Activated B cell treated with CpG ODN at 0.5 μM for 24 hours (primary cell): ENCODE measurements at regions not wholly inside any gene's neighbourhood (a gene's known extent, or its start where the extent isn't known, plus 50 kb on each side); places are given as distances from the start of the nearest gene placed in this dataset.
"Not testable (repeated sequence)": the region's sequence is repeated elsewhere in the genome, so short reads cannot be mapped to it uniquely, and the experiment has no call there.

ENCODE experiments used
- ATAC-seq: fragments of 200-7000 bp; cut with Tn5 transposase; one replicate; pipeline ENCODE4 v1.10.0; 2021; ENCODE audit warnings: low read depth, mild to moderate bottlenecking, moderate library complexity
- CTCF ChIA-PET: fragments of 350-600 bp; sonication (Branson Sonifier 250); formaldehyde crosslinking; loops from one replicate; lab custom pipeline; 2021; ENCODE audit warnings: antibody characterized with exemption; lab: Charles Lee
- POLR2A ChIA-PET: fragments of 350-600 bp; sonication (Branson Sonifier 250); formaldehyde crosslinking; loops from one replicate; lab custom pipeline; 2021; ENCODE audit warnings: antibody characterized with exemption; lab: Charles Lee
- DNase-seq: peaks from one replicate; pipeline ENCODE4 v3.0.0; 2022
- H3K27ac Mint-ChIP-seq: one replicate; pipeline ENCODE4 v1.8.0; 2020; ENCODE audit warnings: mixed read lengths
- H3K27me3 Mint-ChIP-seq: one replicate; pipeline ENCODE4 v1.8.0; 2021; ENCODE audit warnings: mixed read lengths
- H3K36me3 Mint-ChIP-seq: one replicate; pipeline ENCODE4 v1.8.0; 2021; ENCODE audit warnings: low read depth, mixed read lengths
- H3K4me1 Mint-ChIP-seq: one replicate; pipeline ENCODE4 v1.8.0; 2021; ENCODE audit warnings: mixed read lengths
- H3K4me3 Mint-ChIP-seq: one replicate; pipeline ENCODE4 v1.8.0; 2020; ENCODE audit warnings: mild to moderate bottlenecking, mixed read lengths
- H3K9me3 Mint-ChIP-seq: one replicate; pipeline ENCODE4 v1.8.0; 2020; ENCODE audit warnings: mixed read lengths
- intact Hi-C: fragments of 100-400 bp; cut with micrococcal nuclease; formaldehyde crosslinking; loops from one replicate; pipeline ENCODE4 v1.15.1; 2024
- TF ChIP-seq, protein P1 (sequence below): fragments of 200-600 bp; IDR thresholded peaks from one replicate; pipeline ENCODE4 v1.8.0; 2022; ENCODE audit warnings: antibody characterized with exemption, mild to moderate bottlenecking

DNA sequence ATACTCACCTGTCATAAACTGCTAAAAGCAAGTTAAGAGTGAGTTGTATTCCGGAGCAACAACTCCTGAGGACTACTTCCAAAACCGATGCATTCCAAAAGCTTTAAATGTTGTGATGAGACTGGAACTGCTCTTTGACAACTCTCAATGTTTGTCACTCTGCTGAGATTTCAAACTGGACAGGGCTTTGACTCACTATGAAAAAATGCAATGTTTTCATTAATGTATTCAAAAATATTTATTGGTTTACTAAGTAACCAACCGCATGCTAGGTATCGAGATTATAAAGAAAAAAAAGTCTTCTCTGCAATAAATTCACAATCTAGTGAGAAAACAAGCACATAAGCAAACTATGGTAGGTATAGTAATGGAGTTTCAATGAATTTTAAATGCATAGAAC, 107.9 kb upstream of the GNAI1 start:
- DNase-seq (no peak), ATAC-seq (no peak)
- TF ChIP-seq, protein P1, sequence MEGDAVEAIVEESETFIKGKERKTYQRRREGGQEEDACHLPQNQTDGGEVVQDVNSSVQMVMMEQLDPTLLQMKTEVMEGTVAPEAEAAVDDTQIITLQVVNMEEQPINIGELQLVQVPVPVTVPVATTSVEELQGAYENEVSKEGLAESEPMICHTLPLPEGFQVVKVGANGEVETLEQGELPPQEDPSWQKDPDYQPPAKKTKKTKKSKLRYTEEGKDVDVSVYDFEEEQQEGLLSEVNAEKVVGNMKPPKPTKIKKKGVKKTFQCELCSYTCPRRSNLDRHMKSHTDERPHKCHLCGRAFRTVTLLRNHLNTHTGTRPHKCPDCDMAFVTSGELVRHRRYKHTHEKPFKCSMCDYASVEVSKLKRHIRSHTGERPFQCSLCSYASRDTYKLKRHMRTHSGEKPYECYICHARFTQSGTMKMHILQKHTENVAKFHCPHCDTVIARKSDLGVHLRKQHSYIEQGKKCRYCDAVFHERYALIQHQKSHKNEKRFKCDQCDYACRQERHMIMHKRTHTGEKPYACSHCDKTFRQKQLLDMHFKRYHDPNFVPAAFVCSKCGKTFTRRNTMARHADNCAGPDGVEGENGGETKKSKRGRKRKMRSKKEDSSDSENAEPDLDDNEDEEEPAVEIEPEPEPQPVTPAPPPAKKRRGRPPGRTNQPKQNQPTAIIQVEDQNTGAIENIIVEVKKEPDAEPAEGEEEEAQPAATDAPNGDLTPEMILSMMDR: no peak
- H3K36me3 Mint-ChIP-seq: no peaks in the 10 kb centered on the region
- peaks cover 8% of the 10 kb centered on the region for H3K9me3 Mint-ChIP-seq
- ChIA-PET POLR2A (no interaction called here), CTCF (no interaction called here)
- no peak overlapping the region for H3K4me3 Mint-ChIP-seq
- no peaks in the 10 kb centered on the region for H3K4me1 Mint-ChIP-seq
- no peak overlapping the region for H3K27ac Mint-ChIP-seq
- intact Hi-C loops: no loop called here
- H3K27me3 Mint-ChIP-seq: no peaks in the 10 kb centered on the region

DNA sequence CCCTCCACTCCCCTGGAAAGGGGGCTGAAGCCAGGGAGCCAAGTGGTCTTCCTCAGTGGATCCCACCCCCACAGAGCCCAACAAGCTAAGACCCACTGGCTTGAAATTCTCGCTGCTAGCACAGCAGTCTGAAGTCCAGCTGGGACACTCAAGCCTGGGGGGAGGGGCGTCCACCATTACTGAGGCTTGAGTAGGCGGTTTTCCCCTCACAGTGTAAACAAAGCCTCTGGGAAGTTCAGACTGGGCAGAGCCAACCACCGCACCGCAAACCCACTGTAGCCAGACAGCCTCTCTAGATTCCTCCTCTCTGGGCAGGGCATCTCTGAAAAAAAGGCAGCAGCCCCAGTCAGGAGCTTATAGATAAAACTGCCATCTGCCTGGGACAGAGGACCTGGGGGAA, 114.4 kb upstream of the GNAI1 start:
- H3K27ac Mint-ChIP-seq, ATAC-seq, POLR2A ChIA-PET, H3K36me3 Mint-ChIP-seq, DNase-seq, intact Hi-C loops, H3K4me1 Mint-ChIP-seq, H3K4me3 Mint-ChIP-seq, H3K9me3 Mint-ChIP-seq, H3K27me3 Mint-ChIP-seq: not testable (repeated sequence)
- CTCF ChIA-PET: interaction anchor here (0.6 kb wide), 1 partner anchor 1528 kb away, joined by 3 read pairs; no protein-coding TSS in a partner anchor

DNA sequence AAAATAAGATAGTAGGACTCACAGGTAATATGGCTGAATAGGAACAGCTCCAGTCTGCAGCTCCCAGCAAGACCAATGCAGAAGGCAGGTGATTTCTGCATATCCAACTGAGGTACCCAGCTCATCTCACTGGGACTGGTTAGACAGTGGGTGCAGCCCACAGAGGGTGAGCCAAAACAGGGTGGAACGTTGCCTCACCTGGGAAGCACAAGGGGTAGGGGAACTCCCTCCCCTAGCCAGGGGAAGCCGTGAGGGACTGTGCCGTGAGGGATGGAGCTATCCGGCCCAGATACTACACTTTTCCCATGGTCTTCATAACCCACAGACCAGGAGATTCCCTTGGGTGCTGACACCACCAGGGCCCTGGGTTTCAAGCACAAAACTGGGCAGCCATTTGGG, 114.8 kb upstream of the GNAI1 start:
- DNase-seq, H3K4me3 Mint-ChIP-seq, H3K4me1 Mint-ChIP-seq, H3K27me3 Mint-ChIP-seq, H3K36me3 Mint-ChIP-seq, intact Hi-C loops, ATAC-seq, POLR2A ChIA-PET, H3K9me3 Mint-ChIP-seq, H3K27ac Mint-ChIP-seq: not testable (repeated sequence)
- CTCF ChIA-PET: interaction anchor here (0.6 kb wide), 1 partner anchor 1528 kb away, joined by 3 read pairs; no protein-coding TSS in a partner anchor

DNA sequence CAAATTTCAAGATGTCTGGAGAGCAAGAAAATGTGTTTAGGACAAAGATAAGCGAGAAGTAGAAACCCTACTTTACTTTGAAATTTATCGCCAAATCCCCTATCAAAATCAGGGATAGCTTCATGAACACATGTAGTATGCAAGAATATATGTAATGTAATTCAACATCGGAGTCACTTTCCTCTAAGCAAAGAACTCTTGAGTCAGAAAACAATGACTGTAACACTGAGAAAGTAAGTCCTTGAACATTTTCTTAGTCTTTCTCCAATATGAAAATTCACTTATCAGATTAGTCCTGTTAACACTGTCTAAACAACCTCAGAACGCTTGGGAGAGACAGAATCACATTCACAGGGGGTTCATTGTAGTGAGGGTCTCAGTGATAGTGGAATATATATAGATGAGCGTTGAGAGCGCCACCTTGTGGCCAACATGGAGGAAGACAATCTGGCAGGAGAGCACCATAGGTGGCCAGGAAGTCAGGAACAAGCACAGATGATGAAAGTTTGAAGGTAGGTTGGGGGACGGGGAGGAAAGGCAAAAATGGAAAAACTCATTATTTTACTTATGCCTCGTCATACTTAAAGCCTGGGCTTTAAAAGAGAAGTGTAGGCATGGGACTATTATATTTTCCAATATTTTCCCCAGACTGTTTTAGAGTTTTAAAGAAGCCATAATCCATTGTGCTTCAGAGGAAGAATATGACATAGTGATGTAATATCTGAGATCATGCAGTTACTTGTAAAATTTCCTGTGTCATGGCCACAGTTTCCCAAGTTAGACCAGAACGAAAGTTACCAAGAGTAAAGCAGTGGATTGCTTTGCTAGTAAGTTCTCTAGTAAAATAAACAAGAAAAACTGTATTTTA, 115.5 kb upstream of the GNAI1 start:
- ChIA-PET POLR2A (no interaction called here), CTCF (interaction anchor here (0.6 kb wide), 1 partner anchor 1527 kb away, joined by 3 read pairs; no protein-coding TSS in a partner anchor)
- Mint-ChIP-seq H3K27me3 (no peaks in the 10 kb centered on the region), H3K27ac (no peak overlapping the region), H3K4me3 (no peak overlapping the region), H3K9me3 (peaks cover 2% of the 10 kb centered on the region), H3K4me1 (no peaks in the 10 kb centered on the region), H3K36me3 (no peaks in the 10 kb centered on the region)
- DNase-seq (no peak), ATAC-seq (no peak)
- intact Hi-C loops: no loop called here
- TF ChIP-seq, protein P1: no peak

DNA sequence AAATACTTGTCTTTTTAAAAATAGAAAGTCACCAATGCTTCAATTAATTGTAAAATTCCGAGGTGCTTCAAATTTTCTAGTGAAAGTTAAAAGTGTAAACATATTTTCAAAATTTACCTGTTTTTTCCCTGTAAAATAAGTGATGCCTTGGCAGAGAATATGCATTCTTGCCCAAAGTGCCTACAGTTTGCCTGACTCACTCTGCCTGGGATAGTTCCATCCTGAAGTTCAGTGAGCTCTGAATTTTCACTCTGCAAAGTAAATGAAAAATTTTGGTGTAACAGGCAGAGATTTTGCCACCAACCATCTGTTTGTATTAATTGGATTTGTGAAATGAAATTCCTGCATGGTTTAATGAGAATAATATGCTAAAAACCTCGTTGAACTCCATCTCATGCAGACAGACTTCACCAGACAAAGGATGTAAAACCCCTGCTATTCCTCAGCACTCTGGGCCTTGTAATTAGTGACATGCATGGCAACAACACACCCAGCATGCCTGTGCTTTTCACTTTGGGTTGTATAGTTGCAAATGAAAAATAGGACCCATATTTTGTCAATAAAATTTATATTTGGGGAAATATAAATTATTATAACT, 117.4 kb upstream of the GNAI1 start:
- intact Hi-C loops: no loop called here
- ATAC-seq: no peak
- Mint-ChIP-seq H3K27ac (no peak overlapping the region), H3K27me3 (no peaks in the 10 kb centered on the region), H3K36me3 (no peaks in the 10 kb centered on the region), H3K9me3 (no peaks in the 10 kb centered on the region), H3K4me3 (no peak overlapping the region), H3K4me1 (no peaks in the 10 kb centered on the region)
- TF ChIP-seq, protein P1: no peak
- ChIA-PET CTCF (no interaction called here), POLR2A (no interaction called here)
- no peak for DNase-seq

DNA sequence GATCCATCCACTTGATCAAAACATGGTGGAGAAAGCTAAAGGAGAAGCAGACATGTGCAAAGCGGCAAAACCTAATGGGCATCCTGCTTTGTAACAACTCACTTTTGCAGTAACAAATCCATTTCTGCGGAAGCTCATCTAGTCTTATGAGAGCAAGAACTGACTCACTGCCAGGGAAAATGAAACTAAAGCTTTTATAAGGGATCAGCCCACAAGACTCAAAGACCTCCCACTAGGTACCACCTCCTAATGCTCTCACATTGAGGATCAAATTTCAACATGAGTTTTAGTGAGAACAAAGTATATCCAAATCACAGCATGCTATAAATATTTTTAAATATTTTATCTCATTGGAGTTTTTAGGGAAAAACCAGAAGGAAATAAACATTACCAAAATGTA, 120.1 kb upstream of the GNAI1 start:
- ATAC-seq (no peak), DNase-seq (no peak)
- Mint-ChIP-seq H3K4me1 (no peaks in the 10 kb centered on the region), H3K27me3 (no peaks in the 10 kb centered on the region), H3K4me3 (no peak overlapping the region), H3K36me3 (no peaks in the 10 kb centered on the region), H3K9me3 (peaks cover 4% of the 10 kb centered on the region), H3K27ac (no peak overlapping the region)
- ChIA-PET POLR2A (no interaction called here), CTCF (no interaction called here)
- TF ChIP-seq, protein P1: no peak
- intact Hi-C loops: no loop called here
